ENCODE measurements at regions not wholly inside any gene's neighbourhood (a gene's known extent, or its start where the extent isn't known, plus 50 kb on each side); places are given as distances from the start of the nearest gene placed in this dataset.

DNA sequence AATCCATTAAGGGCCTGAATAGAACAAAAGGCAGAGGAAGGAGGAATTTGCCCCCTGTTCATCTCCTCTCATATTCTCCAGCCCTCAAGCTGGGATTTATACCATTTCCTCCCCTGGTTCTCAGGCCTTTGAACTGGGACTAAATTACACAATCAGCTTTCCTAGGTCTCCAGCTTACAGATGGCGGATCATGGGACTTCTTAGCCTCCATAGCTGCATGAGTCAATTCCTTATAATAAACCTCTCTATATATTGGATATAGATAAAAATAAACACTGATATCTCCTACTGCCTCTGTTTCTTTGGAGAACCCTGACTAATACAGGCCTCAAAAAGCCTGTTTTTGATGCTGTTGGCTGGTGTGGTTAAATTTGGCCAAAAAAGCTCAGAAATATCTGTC lies 84.5 kb upstream of the TMEM108 start:
- BruUV-seq (replicated peaks), result no TSS peak
- Histone ChIP-seq H3K9ac (ENCODE audit: low read length) (no peak overlapping the region), H3K27me3 (ENCODE audit: insufficient read depth, low read length) (0 out of 2 replicates have a peak, but pooled peaks cover 4% of the 10 kb centered on the region), H3K79me2 (ENCODE audit: insufficient read depth, low read length) (no peaks in the 10 kb centered on the region), H3K9me3 (ENCODE audit: control insufficient read depth in 1 of 2, insufficient read depth in 1 of 2, low read depth in 1 of 2, low read length in 2 of 2) (no peaks in the 10 kb centered on the region), H2AFZ (ENCODE audit: low read depth, low read length, poor library complexity, severe bottlenecking) (no peak overlapping the region), H4K20me1 (ENCODE audit: insufficient read depth) (no peaks in the 10 kb centered on the region), H3K27ac (ENCODE audit: low read depth, low read length) (no peak overlapping the region), H3K4me2 (ENCODE audit: low read length) (no peak overlapping the region), H3K4me1 (ENCODE audit: control insufficient read depth in 1 of 2, insufficient read depth in 2 of 2, low read length in 2 of 2) (no peaks in the 10 kb centered on the region), H3K9me2 (ENCODE audit: insufficient read depth) (no peaks in the 10 kb centered on the region), H3K4me3 (replicated peaks in 1 of 2; ENCODE audit: low read depth in 1 of 2, low read length in 2 of 2) (no peak overlapping the region), H3K36me3 (ENCODE audit: control insufficient read depth in 1 of 2, insufficient read depth in 2 of 2, low read length in 2 of 2) (no peaks in the 10 kb centered on the region)
- intact Hi-C loops (cut with micrococcal nuclease), result no loop called here
- DNase-seq (ENCODE audit: low read depth, low spot score) (no peak), ATAC-seq (no peak)
- ChIA-PET RAD21 (ENCODE audit: low non-redundant PET in 1 of 2, low total read pairs in 2 of 2, uncharacterized antibody in 2 of 2, unreplicated experiment in 2 of 2) (no interaction called here), CTCF (no interaction called here), POLR2A (no interaction called here)
- no peak for TF ChIP-seq ZNF274 (IDR thresholded peaks at IDR 0.05; ENCODE audit: low read depth, low read length)
- TF ChIP-seq SP1 (IDR thresholded peaks at IDR 0.05; ENCODE audit: low read depth), result no peak
- TF ChIP-seq, protein P1, sequence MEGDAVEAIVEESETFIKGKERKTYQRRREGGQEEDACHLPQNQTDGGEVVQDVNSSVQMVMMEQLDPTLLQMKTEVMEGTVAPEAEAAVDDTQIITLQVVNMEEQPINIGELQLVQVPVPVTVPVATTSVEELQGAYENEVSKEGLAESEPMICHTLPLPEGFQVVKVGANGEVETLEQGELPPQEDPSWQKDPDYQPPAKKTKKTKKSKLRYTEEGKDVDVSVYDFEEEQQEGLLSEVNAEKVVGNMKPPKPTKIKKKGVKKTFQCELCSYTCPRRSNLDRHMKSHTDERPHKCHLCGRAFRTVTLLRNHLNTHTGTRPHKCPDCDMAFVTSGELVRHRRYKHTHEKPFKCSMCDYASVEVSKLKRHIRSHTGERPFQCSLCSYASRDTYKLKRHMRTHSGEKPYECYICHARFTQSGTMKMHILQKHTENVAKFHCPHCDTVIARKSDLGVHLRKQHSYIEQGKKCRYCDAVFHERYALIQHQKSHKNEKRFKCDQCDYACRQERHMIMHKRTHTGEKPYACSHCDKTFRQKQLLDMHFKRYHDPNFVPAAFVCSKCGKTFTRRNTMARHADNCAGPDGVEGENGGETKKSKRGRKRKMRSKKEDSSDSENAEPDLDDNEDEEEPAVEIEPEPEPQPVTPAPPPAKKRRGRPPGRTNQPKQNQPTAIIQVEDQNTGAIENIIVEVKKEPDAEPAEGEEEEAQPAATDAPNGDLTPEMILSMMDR (IDR thresholded peaks at IDR 0.05 in 2 of 3, conservative IDR thresholded peaks at IDR 0.05 in 1 of 3; ENCODE audit: borderline replicate concordance in 1 of 3, insufficient read depth in 1 of 3, low read depth in 2 of 3, low read length in 2 of 3), result no peak
- TF ChIP-seq, protein P2, sequence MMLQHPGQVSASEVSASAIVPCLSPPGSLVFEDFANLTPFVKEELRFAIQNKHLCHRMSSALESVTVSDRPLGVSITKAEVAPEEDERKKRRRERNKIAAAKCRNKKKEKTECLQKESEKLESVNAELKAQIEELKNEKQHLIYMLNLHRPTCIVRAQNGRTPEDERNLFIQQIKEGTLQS (IDR thresholded peaks at IDR 0.05), result no peak
- TF ChIP-seq, protein P3, sequence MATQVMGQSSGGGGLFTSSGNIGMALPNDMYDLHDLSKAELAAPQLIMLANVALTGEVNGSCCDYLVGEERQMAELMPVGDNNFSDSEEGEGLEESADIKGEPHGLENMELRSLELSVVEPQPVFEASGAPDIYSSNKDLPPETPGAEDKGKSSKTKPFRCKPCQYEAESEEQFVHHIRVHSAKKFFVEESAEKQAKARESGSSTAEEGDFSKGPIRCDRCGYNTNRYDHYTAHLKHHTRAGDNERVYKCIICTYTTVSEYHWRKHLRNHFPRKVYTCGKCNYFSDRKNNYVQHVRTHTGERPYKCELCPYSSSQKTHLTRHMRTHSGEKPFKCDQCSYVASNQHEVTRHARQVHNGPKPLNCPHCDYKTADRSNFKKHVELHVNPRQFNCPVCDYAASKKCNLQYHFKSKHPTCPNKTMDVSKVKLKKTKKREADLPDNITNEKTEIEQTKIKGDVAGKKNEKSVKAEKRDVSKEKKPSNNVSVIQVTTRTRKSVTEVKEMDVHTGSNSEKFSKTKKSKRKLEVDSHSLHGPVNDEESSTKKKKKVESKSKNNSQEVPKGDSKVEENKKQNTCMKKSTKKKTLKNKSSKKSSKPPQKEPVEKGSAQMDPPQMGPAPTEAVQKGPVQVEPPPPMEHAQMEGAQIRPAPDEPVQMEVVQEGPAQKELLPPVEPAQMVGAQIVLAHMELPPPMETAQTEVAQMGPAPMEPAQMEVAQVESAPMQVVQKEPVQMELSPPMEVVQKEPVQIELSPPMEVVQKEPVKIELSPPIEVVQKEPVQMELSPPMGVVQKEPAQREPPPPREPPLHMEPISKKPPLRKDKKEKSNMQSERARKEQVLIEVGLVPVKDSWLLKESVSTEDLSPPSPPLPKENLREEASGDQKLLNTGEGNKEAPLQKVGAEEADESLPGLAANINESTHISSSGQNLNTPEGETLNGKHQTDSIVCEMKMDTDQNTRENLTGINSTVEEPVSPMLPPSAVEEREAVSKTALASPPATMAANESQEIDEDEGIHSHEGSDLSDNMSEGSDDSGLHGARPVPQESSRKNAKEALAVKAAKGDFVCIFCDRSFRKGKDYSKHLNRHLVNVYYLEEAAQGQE (IDR thresholded peaks at IDR 0.05; ENCODE audit: low read depth), result no peak
- no peak for TF ChIP-seq CEBPB (IDR thresholded peaks at IDR 0.05; ENCODE audit: low read depth)
- TF ChIP-seq RAD21 (IDR thresholded peaks at IDR 0.05; ENCODE audit: low read depth), result no peak
- no peak for TF ChIP-seq SIN3A (IDR thresholded peaks at IDR 0.05; ENCODE audit: low read depth)
- no peak for TF ChIP-seq EZH2 (IDR thresholded peaks at IDR 0.05)
- TF ChIP-seq JUND (IDR thresholded peaks at IDR 0.05), result no peak
- no peak for TF ChIP-seq EZH2phosphoT487 (IDR thresholded peaks at IDR 0.05; ENCODE audit: borderline replicate concordance)
- TF ChIP-seq POLR2A (IDR thresholded peaks at IDR 0.05; ENCODE audit: borderline replicate concordance, extremely low read depth, insufficient read depth, insufficient read length), result no peak
- no peak for TF ChIP-seq FOSL1 (IDR thresholded peaks at IDR 0.05; ENCODE audit: low read depth)
- TF ChIP-seq, protein P4, sequence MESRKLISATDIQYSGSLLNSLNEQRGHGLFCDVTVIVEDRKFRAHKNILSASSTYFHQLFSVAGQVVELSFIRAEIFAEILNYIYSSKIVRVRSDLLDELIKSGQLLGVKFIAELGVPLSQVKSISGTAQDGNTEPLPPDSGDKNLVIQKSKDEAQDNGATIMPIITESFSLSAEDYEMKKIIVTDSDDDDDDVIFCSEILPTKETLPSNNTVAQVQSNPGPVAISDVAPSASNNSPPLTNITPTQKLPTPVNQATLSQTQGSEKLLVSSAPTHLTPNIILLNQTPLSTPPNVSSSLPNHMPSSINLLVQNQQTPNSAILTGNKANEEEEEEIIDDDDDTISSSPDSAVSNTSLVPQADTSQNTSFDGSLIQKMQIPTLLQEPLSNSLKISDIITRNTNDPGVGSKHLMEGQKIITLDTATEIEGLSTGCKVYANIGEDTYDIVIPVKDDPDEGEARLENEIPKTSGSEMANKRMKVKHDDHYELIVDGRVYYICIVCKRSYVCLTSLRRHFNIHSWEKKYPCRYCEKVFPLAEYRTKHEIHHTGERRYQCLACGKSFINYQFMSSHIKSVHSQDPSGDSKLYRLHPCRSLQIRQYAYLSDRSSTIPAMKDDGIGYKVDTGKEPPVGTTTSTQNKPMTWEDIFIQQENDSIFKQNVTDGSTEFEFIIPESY (IDR thresholded peaks at IDR 0.05; ENCODE audit: extremely low read depth, insufficient replicate concordance, low read length), result no peak
- TF ChIP-seq, protein P5, sequence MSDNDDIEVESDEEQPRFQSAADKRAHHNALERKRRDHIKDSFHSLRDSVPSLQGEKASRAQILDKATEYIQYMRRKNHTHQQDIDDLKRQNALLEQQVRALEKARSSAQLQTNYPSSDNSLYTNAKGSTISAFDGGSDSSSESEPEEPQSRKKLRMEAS (IDR thresholded peaks at IDR 0.05), result no peak
- TF ChIP-seq EGR1 (IDR thresholded peaks at IDR 0.05; ENCODE audit: low read depth), result no peak
- TF ChIP-seq POLR2AphosphoS5 (IDR thresholded peaks at IDR 0.05; ENCODE audit: low read depth, low read length), result no peak
- no peak for TF ChIP-seq CBX3 (IDR thresholded peaks at IDR 0.05; ENCODE audit: low read depth)
- TF ChIP-seq YY1 (IDR thresholded peaks at IDR 0.05; ENCODE audit: extremely low read depth, insufficient replicate concordance, low read depth, low read length), result no peak

All from HCT116 (cell line).